Epithelial cell of esophagus (primary cell): ENCODE measurements at regions not wholly inside any gene's neighbourhood (a gene's known extent, or its start where the extent isn't known, plus 50 kb on each side); places are given as distances from the start of the nearest gene placed in this dataset.
A peak's percentile ranks its signal among the peaks of the same experiment; 100 is the strongest.

Experiments used
- DNase-seq: peaks from one replicate; pipeline ENCODE4 v3.0.0; 2010; ENCODE audit warnings: low read depth
- H3K4me3 ChIP-seq: 2 replicates; pipeline ENCODE4 v1.5.1; 2011; ENCODE audit warnings: mild to moderate bottlenecking, low read length, control low read depth
- CTCF ChIP-seq: IDR thresholded peaks from 2 replicates; pipeline ENCODE4 v1.5.1; 2011; ENCODE audit warnings: low read depth, mild to moderate bottlenecking, low read length, control low read depth, inconsistent platforms; ENCODE audit not compliant: insufficient read depth; ENCODE audit errors: missing control alignments

- no peak for DNase-seq
- no peak overlapping the region for H3K4me3 ChIP-seq
- no peak for TF ChIP-seq CTCF
Measured at GRCh38 chr16:63096857-63097256, 1060.6 kb upstream of the CDH8 start.

- no peak overlapping the region for H3K4me3 ChIP-seq
- no peak for DNase-seq
- TF ChIP-seq CTCF: no peak
Measured at GRCh38 chr16:63092736-63093135, 1056.5 kb upstream of the CDH8 start.

DNA sequence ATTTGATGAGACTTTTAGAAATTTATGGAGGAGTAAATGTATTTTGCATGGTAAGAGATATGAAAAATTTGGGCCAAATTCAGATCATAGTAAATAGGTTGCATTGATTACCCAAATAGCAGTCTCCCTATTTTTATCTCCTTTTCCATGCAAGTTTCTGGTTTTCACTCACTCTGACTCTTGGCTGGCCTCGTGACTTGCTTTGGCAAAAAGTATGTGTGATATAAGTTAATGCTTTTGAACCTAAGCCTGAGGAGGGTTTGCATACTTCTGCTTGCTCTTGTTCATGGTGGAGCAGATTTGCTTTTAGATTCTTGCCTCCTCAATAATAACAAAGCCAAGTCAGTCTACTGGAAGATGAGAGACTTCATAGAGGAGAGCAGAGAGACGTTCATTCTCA is 1045.9 kb upstream of the CDH8 start:
- DNase-seq: no peak
- no peak for TF ChIP-seq CTCF
- no peak overlapping the region for H3K4me3 ChIP-seq

- no peak for TF ChIP-seq CTCF
- no peak overlapping the region for H3K4me3 ChIP-seq
- DNase-seq: no peak
Measured at GRCh38 chr16:63080746-63081145, 1044.5 kb upstream of the CDH8 start.

GRCh38 chr16:63069047-63069446 is 1032.8 kb upstream of the CDH8 start:
- TF ChIP-seq CTCF: no peak
- H3K4me3 ChIP-seq: no peak overlapping the region
- no peak for DNase-seq

DNA sequence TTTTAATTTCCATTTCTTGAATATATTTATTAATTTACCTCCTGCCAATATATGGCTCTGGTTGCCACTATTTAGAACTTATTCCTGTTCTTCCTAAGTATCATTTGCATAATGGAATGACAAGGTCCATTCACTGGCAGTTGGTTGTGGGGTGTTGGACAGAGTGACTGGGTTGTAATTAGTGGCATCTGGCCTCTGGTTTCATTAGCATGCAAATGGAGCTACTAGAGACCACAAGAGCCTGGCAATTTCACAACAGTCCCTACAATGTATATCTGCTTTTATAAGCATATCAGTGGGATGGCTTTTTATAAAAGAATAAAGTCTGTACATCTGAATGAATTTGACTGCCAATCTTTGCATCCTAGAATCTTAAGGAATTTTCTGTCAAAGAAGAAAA is 1030.9 kb upstream of the CDH8 start:
- H3K4me3 ChIP-seq: no peak overlapping the region
- no peak for DNase-seq
- TF ChIP-seq CTCF: no peak

DNA sequence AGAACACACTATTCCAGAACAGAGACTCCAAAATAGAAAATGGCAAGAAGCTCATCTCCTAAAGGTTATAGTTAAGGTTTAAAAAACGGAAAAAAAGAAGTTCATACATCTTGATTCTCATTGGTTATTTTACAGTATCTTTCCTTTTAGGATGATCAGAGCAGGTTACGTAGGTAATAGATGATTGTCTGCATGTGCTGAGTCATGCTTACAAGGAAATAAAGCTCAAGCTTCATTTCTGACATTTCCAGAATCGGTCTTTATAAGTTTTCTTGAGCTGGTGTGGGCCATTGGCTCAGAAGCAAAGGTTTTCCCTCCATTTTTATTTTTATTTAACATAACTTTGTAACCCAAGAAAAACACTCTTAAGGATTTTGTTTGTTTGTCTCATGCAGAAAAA is 1030.3 kb upstream of the CDH8 start:
- no peak for TF ChIP-seq CTCF
- no peak overlapping the region for H3K4me3 ChIP-seq
- peak; percentile 6 for DNase-seq
